Hematopoietic multipotent progenitor cell treated with erythropoietin and hydrocortisone succinate and interleukin-3 and kit ligand, for 15 days (in vitro differentiated cells): ENCODE measurements at regions not wholly inside any gene's neighbourhood (a gene's known extent, or its start where the extent isn't known, plus 50 kb on each side); places are given as distances from the start of the nearest gene placed in this dataset.

Source experiments
- DNase-seq: peaks from one replicate; pipeline ENCODE4 v3.0.0-alpha.2; 2015; ENCODE audit warnings: low spot score

- no peak for DNase-seq
These were observed 260.4 kb upstream of the MIR17HG start for GRCh38 chr13:91086936-91087716.

DNA sequence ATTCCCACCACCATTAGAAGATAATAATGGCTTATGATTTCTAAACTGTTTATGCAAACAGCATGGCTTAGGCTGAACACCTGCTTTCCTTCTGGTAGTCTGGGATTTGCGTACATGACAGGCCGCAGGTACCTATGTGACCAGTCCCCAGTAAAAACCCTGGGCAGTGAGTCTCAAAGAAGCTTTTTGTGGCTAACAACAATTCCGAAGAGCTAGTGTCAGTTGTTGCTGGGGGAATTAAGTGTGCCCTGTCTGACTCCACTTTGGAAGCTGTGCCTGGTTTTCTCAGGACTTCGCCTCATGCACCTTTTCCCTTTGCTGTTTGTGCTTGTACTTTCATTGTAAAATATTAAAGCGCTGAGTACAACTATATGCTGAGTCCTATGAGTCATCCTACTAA, 250.2 kb upstream of the MIR17HG start:
- DNase-seq = no peak

DNA sequence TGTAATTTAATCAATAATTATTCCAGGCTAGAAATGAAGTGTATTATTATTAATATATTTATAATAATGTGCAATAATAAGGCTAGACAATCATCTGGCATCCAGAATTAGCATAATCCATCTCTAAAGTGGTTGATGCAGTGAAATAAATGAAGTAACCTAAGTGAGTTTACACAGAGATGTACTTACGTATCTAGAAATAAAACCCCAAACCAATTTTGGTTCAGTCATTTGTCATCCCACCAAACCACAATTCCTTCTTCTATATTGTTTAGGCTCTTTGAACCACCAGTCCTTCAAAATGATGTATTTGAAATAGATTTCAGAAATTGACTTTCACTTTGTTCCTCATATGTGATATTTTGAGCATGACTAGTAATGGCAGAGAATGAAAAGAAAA, 247.6 kb upstream of the MIR17HG start:
- DNase-seq = no peak

- no peak for DNase-seq
These were observed 246.5 kb upstream of the MIR17HG start for GRCh38 chr13:91100944-91101343.

DNA sequence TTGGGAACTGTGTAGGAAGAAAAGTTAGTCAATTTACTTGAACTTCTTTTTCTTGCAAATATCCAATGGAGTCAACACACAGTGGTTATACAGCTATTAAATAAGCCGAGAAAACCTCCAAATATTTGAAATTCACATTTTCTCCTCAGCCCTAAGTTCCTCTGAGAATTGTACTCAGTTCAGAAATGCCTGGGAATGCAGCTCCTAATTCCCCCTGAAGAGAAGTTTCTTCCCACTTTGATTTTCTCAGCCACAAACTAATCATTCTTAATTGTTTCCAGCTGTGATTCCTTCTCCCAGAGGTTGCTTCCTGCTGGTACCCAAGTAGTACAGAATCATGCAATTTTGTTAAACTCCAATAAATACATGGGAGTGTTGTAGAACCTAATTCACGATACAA, 246.1 kb upstream of the MIR17HG start:
- DNase-seq = no peak

- DNase-seq = no peak
These were observed 242.2 kb upstream of the MIR17HG start for GRCh38 chr13:91105270-91105669.

- DNase-seq = no peak
These were observed 240.9 kb upstream of the MIR17HG start for GRCh38 chr13:91106565-91106964.

DNA sequence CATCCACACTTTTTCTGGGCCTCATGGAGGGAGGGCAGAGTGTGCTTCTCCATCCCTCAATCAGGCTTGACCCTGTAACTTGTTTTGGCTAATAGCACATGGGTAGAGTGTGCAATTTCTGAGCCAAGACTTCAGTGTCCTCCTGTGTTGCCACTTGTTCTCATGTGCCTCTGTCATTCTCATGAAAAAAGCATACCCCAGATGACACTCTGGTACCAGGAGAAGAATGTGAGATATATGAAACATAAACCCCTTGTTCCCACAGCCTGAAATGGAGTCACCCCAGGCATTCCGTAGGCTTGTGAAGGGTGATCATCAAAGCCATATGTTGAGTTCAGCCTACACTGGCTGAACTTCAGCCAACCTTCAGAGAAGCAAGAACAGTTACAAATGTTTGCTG, 239.2 kb upstream of the MIR17HG start:
- DNase-seq = no peak

DNA sequence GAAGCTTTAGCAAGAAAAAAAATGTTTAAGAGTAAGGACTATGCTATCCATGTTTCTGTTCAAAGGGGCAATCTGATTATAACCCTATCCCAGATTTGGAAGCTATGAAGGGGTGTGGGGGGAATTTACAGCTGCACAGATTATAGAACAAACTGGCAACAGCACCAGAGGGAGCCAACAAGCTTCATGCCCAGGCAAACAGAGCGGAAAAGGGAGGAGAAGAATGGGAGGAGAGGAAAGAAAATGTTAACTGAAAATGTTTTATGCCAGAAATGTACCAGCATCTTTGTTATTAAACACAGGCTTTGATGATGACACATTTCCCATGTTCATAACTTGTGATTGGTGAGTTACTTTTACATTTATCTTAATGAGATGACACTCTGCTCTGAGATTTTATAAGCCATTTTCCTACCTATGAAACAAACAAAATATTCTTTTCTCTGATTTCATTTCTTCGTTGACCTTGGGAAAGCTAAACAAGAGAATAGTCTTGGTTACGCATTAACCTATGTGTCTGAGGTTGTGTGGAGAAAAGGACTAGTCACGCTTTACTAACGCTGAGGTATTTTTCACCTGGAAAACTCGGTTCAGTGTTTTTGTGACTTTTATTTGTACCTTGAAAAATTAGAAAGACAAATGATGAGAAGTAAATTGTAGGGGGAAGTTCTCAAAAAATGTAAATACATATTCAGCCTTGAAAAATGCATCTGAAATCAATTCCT, 235.8 kb upstream of the MIR17HG start:
- no peak for DNase-seq

- no peak for DNase-seq
These were observed 235.1 kb upstream of the MIR17HG start for GRCh38 chr13:91112201-91112923.

DNA sequence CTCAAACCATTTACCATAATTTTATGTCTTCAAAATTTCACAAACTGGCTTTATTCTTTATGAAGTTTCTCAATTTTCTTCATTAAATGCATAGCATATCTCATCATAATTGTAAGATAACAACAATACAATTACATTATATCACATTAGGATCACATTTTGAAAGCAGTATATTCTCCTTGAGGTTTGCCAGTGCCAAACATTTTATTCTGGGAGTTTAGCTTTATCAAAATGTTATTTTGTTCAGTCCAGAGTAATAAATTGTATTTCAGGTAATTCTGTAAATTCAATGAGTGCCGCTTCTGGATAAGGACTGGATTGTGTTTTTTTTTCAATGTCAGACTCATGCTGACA, 234.6 kb upstream of the MIR17HG start:
- no peak for DNase-seq

DNA sequence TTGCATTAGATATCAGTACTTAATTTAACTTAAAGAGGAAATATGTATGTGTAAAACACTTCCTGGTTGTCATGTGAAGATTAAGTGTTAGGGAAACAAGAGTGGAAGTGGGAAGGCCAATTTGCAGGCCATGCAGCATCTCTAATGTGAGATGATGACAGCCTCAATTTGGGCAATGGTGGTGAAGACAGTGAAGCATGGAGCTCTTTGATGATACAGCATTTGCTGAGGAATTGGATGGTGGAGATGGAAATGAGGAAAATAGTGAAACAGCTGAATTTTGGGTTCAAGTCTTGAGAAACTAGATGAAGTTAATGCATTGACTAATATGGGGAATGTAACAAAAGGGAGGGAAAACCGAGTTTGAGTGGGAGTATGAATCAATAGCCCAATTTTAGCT, 231.7 kb upstream of the MIR17HG start:
- no peak for DNase-seq

- DNase-seq = no peak
These were observed 230.1 kb upstream of the MIR17HG start for GRCh38 chr13:91117351-91117750.

DNA sequence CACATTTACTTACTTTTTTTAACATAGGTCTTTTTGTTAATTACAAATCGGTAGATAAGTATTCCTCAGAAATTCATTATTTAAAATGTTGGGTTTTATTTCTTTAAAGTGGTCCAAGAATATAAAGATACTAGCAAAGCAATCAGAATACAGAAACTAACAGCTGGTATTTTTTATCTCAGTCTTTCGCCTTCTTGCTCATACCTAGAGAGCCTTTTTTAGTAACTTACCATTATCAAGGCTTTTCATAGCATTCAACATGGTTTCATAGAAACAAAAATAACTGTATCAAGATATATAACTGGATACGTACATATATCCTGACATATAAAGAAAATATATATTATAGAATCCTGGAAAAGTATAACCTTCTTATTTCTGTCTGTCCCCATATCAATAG, 227.8 kb upstream of the MIR17HG start:
- DNase-seq = no peak

DNA sequence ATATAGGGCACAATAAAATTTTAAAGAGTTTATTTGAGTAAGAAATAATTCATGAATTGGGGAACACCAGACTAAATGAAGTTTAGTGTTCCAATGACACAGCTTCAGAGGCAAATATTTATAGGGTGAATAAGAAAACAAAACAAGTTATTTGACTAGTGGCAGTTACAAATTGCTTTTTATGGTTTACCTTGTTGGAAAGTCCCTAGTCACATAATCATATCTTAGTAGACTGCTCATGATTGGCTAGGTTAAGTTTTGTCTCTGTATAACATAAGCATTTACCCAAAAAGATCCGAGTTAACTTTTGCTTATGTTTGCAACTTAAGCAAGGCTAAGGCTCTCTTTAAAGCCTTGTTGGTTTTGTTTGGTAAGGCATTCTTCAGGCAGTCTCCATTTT, 224.7 kb upstream of the MIR17HG start:
- DNase-seq = no peak

DNA sequence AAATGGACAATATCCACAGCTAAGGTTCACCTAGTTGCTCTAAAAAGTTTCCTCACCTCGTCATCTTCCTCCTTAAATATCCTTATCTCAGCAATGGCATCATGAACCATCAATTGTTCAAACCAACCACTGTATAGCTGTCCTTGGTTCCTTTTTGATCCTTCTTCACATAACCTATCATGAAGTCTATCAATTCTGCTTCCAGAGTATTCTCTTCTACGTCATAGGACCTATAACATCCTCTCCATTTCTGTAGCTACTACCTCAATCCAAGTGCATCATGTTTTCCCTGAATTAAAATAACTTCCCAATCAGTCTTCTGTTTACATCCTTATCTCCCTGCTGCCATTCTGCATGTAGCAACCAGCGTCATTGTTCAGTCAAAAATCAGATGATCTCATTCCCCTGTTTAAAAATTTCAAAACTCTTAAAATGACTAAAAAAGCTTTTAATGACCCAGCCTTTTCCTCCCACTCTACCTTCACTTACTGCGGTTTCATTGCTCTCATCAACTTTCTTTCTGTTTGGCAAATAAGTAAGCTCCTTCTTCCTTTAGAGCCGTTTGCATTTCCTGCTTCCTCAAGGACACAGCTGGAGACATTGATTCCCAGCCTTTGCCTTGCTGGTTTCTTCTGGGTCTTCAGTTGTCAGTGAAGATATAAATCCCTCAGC, 223.9 kb upstream of the MIR17HG start:
- no peak for DNase-seq

DNA sequence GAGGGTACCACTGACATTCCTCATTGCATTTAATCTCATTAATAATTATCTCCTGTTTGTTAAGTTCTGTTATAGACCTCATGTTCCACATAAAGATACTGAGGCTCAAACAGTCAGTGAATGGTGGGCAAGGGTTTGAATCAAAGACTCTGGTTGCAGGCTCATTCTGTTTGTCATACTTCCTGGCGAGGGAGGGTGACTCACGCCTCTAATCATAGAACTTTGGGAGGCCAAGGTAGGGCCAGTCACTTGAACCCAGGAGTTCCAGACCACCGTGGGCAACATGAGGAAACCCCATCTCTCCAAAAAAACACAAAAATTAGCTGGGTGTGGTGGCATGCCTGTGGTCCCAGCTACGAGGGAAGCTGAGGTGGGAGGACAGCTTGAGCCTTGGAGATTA, 220.7 kb upstream of the MIR17HG start:
- DNase-seq = no peak

GRCh38 chr13:91127995-91128394, 219.5 kb upstream of the MIR17HG start:
- DNase-seq = no peak

GRCh38 chr13:91132381-91132780, 215.1 kb upstream of the MIR17HG start:
- DNase-seq = no peak

- DNase-seq = no peak
These were observed 214.7 kb upstream of the MIR17HG start for GRCh38 chr13:91132786-91133185.

DNA sequence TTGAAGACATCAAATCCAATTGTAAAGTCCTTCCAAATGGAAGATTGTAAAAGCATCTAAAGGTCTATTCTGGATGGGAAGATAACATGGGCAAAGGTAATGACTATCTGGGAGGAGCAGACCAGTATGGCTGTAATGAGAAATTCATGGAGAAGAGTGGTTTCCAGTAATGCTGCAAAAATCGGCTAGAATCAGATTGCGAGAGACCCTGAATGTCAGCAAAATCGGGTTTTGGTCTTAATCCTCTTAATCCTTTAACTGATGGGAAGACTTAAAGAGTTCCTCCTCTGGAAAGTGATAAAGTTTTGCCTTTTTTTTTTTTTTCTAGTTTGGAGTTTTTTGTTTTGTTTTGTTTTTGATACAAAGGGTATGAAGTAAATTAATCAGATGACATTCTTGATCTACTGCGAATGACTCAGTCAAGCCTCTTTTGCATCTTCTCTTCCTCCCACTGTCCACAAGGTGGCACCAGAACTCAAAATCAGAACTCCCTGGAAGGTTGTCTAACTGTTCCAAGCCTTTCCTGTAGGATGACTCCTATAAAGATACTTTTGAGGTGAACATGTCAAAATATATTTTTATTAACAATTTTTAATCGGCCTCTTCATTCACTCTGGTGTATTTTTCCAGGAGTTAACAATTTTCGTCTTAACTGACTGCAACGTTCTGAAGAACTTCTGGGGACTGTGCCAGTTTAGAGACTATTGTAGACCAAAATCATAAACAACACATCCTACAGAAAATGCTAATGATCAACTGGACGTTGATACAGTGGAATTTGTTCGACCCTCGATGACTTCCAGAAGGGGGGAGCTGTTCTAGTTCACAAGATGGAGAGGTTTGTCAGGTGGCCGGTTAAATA, 213.3 kb upstream of the MIR17HG start:
- DNase-seq = peak; percentile 35

GRCh38 chr13:91134803-91135184, 212.7 kb upstream of the MIR17HG start:
- DNase-seq = no peak
